ENCODE measurements at regions not wholly inside any gene's neighbourhood (a gene's known extent, or its start where the extent isn't known, plus 50 kb on each side); places are given as distances from the start of the nearest gene placed in this dataset.

GRCh38 chr13:82713687-82714405, 1168.4 kb downstream of the SLITRK1 start:
- Histone ChIP-seq H3K4me3 (replicated peaks; ENCODE audit: insufficient read depth, low read length) (no peak overlapping the region), H3K27ac (replicated peaks) (no peak overlapping the region), H3K27me3 (ENCODE audit: insufficient read depth, poor library complexity, severe bottlenecking) (no peaks in the 10 kb centered on the region)
- no peak for DNase-seq (ENCODE audit: low read depth in 1 of 2, low spot score in 1 of 2)
- TF ChIP-seq POLR2AphosphoS5 (IDR thresholded peaks at IDR 0.05; ENCODE audit: low read depth) (no peak), REST (IDR thresholded peaks at IDR 0.05; ENCODE audit: insufficient replicate concordance, low read depth) (no peak), GABPA (IDR thresholded peaks at IDR 0.05; ENCODE audit: low read depth) (no peak), CTCF (IDR thresholded peaks at IDR 0.05; ENCODE audit: insufficient read depth, low read length) (no peak), SPI1 (IDR thresholded peaks at IDR 0.05; ENCODE audit: borderline replicate concordance, low read depth) (no peak)

- no peak for TF ChIP-seq REST (IDR thresholded peaks at IDR 0.05; ENCODE audit: insufficient replicate concordance, low read depth)
- no peak for TF ChIP-seq GABPA (IDR thresholded peaks at IDR 0.05; ENCODE audit: low read depth)
- TF ChIP-seq SPI1 (IDR thresholded peaks at IDR 0.05; ENCODE audit: borderline replicate concordance, low read depth): no peak
- TF ChIP-seq POLR2AphosphoS5 (IDR thresholded peaks at IDR 0.05; ENCODE audit: low read depth): no peak
- TF ChIP-seq CTCF (IDR thresholded peaks at IDR 0.05; ENCODE audit: insufficient read depth, low read length): no peak
- no peak for DNase-seq (ENCODE audit: low read depth in 1 of 2, low spot score in 1 of 2)
- no peaks in the 10 kb centered on the region for H3K27me3 ChIP-seq (ENCODE audit: insufficient read depth, poor library complexity, severe bottlenecking)
- H3K27ac ChIP-seq (replicated peaks): no peak overlapping the region
- no peak overlapping the region for H3K4me3 ChIP-seq (replicated peaks; ENCODE audit: insufficient read depth, low read length)
These were observed 1179.8 kb downstream of the SLITRK1 start for GRCh38 chr13:82702513-82702912.

GRCh38 chr13:82701020-82701419, 1181.3 kb downstream of the SLITRK1 start:
- DNase-seq (ENCODE audit: low read depth in 1 of 2, low spot score in 1 of 2): no peak
- H3K27ac ChIP-seq (replicated peaks): no peak overlapping the region
- no peak overlapping the region for H3K4me3 ChIP-seq (replicated peaks; ENCODE audit: insufficient read depth, low read length)
- no peaks in the 10 kb centered on the region for H3K27me3 ChIP-seq (ENCODE audit: insufficient read depth, poor library complexity, severe bottlenecking)
- TF ChIP-seq POLR2AphosphoS5 (IDR thresholded peaks at IDR 0.05; ENCODE audit: low read depth) (no peak), GABPA (IDR thresholded peaks at IDR 0.05; ENCODE audit: low read depth) (no peak), REST (IDR thresholded peaks at IDR 0.05; ENCODE audit: insufficient replicate concordance, low read depth) (no peak), SPI1 (IDR thresholded peaks at IDR 0.05; ENCODE audit: borderline replicate concordance, low read depth) (no peak), CTCF (IDR thresholded peaks at IDR 0.05; ENCODE audit: insufficient read depth, low read length) (no peak)

All from HL-60 (cell line).